ENCODE measurements at regions not wholly inside any gene's neighbourhood (a gene's known extent, or its start where the extent isn't known, plus 50 kb on each side); places are given as distances from the start of the nearest gene placed in this dataset.

DNA sequence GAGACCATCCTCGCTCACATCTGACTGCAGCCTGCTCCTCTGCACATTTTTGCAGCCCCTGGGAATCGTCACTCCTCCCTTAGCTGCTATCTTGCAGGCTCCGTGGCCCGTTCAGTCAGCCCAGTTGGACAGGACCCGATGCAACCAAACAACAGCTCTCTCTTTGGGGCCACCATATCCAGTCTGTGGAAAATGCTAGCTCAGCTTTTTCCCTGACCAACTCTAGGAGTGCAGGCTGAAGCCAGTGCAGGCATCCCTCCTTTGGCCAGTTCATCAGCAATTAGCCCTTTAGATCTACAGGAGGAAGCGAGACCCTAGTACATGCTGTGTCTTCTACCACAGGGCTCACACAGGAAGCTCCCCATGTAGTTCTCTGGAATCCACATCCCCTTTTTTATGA is 182.1 kb downstream of the HS3ST3A1 start:
- no peak overlapping the region for H3K4me2 ChIP-seq
- no peak overlapping the region; the same call in 1 of the 2 replicates for H2AFZ ChIP-seq
- peaks cover 7% of the 10 kb centered on the region for H3K27me3 Mint-ChIP-seq (ENCODE audit: insufficient read depth, low read depth, poor library complexity)
- H3K4me1 ChIP-seq (ENCODE audit: insufficient read depth), result no peaks in the 10 kb centered on the region
- no peaks in the 10 kb centered on the region for H3K79me2 ChIP-seq (replicated peaks; ENCODE audit: insufficient read depth)
- no peak overlapping the region for H3K4me3 Mint-ChIP-seq
- no peak overlapping the region for H3K27ac ChIP-seq (ENCODE audit: low read depth)
- H3K36me3 ChIP-seq (ENCODE audit: insufficient read depth), result no peaks in the 10 kb centered on the region
- no peaks in the 10 kb centered on the region for H4K20me1 ChIP-seq (replicated peaks; ENCODE audit: insufficient read depth)
- H3K36me3 Mint-ChIP-seq (ENCODE audit: low read depth), result no peaks in the 10 kb centered on the region
- H3K9me3 Mint-ChIP-seq, result no peaks in the 10 kb centered on the region
- DNase-seq (ENCODE audit: low spot score) (no peak), ATAC-seq (no peak)
- TF ChIP-seq, protein P1, sequence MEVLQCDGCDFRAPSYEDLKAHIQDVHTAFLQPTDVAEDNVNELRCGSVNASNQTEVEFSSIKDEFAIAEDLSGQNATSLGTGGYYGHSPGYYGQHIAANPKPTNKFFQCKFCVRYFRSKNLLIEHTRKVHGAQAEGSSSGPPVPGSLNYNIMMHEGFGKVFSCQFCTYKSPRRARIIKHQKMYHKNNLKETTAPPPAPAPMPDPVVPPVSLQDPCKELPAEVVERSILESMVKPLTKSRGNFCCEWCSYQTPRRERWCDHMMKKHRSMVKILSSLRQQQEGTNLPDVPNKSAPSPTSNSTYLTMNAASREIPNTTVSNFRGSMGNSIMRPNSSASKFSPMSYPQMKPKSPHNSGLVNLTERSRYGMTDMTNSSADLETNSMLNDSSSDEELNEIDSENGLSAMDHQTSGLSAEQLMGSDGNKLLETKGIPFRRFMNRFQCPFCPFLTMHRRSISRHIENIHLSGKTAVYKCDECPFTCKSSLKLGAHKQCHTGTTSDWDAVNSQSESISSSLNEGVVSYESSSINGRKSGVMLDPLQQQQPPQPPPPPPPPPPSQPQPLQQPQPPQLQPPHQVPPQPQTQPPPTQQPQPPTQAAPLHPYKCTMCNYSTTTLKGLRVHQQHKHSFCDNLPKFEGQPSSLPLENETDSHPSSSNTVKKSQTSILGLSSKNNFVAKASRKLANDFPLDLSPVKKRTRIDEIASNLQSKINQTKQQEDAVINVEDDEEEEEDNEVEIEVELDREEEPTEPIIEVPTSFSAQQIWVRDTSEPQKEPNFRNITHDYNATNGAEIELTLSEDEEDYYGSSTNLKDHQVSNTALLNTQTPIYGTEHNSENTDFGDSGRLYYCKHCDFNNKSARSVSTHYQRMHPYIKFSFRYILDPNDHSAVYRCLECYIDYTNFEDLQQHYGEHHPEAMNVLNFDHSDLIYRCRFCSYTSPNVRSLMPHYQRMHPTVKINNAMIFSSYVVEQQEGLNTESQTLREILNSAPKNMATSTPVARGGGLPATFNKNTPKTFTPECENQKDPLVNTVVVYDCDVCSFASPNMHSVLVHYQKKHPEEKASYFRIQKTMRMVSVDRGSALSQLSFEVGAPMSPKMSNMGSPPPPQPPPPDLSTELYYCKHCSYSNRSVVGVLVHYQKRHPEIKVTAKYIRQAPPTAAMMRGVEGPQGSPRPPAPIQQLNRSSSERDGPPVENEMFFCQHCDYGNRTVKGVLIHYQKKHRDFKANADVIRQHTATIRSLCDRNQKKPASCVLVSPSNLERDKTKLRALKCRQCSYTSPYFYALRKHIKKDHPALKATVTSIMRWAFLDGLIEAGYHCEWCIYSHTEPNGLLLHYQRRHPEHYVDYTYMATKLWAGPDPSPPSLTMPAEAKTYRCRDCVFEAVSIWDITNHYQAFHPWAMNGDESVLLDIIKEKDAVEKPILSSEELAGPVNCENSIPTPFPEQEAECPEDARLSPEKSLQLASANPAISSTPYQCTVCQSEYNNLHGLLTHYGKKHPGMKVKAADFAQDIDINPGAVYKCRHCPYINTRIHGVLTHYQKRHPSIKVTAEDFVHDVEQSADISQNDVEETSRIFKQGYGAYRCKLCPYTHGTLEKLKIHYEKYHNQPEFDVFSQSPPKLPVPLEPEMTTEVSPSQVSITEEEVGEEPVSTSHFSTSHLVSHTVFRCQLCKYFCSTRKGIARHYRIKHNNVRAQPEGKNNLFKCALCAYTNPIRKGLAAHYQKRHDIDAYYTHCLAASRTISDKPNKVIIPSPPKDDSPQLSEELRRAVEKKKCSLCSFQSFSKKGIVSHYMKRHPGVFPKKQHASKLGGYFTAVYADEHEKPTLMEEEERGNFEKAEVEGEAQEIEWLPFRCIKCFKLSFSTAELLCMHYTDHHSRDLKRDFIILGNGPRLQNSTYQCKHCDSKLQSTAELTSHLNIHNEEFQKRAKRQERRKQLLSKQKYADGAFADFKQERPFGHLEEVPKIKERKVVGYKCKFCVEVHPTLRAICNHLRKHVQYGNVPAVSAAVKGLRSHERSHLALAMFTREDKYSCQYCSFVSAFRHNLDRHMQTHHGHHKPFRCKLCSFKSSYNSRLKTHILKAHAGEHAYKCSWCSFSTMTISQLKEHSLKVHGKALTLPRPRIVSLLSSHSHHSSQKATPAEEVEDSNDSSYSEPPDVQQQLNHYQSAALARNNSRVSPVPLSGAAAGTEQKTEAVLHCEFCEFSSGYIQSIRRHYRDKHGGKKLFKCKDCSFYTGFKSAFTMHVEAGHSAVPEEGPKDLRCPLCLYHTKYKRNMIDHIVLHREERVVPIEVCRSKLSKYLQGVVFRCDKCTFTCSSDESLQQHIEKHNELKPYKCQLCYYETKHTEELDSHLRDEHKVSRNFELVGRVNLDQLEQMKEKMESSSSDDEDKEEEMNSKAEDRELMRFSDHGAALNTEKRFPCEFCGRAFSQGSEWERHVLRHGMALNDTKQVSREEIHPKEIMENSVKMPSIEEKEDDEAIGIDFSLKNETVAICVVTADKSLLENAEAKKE (CRISPR knock-in tag; IDR thresholded peaks at IDR 0.05), result no peak
- TF ChIP-seq POLR2AphosphoS5 (IDR thresholded peaks at IDR 0.05; ENCODE audit: low read depth) (no peak), NANOG (IDR thresholded peaks at IDR 0.05; ENCODE audit: borderline replicate concordance) (no peak), JUNB (IDR thresholded peaks at IDR 0.05; ENCODE audit: unreplicated experiment) (no peak), STAT1 (IDR thresholded peaks at IDR 0.05; ENCODE audit: unreplicated experiment) (no peak), ZNF331 (CRISPR knock-in tag; IDR thresholded peaks at IDR 0.05; ENCODE audit: low read depth) (no peak), EZH2 (IDR thresholded peaks at IDR 0.05; ENCODE audit: low read depth, unreplicated experiment) (no peak), EZH2phosphoT487 (IDR thresholded peaks at IDR 0.05; ENCODE audit: unreplicated experiment) (no peak), ZNF114 (CRISPR knock-in tag; IDR thresholded peaks at IDR 0.05) (no peak), CREB1 (CRISPR knock-in tag; IDR thresholded peaks at IDR 0.05; ENCODE audit: low read depth) (no peak)
- TF ChIP-seq, protein P2, sequence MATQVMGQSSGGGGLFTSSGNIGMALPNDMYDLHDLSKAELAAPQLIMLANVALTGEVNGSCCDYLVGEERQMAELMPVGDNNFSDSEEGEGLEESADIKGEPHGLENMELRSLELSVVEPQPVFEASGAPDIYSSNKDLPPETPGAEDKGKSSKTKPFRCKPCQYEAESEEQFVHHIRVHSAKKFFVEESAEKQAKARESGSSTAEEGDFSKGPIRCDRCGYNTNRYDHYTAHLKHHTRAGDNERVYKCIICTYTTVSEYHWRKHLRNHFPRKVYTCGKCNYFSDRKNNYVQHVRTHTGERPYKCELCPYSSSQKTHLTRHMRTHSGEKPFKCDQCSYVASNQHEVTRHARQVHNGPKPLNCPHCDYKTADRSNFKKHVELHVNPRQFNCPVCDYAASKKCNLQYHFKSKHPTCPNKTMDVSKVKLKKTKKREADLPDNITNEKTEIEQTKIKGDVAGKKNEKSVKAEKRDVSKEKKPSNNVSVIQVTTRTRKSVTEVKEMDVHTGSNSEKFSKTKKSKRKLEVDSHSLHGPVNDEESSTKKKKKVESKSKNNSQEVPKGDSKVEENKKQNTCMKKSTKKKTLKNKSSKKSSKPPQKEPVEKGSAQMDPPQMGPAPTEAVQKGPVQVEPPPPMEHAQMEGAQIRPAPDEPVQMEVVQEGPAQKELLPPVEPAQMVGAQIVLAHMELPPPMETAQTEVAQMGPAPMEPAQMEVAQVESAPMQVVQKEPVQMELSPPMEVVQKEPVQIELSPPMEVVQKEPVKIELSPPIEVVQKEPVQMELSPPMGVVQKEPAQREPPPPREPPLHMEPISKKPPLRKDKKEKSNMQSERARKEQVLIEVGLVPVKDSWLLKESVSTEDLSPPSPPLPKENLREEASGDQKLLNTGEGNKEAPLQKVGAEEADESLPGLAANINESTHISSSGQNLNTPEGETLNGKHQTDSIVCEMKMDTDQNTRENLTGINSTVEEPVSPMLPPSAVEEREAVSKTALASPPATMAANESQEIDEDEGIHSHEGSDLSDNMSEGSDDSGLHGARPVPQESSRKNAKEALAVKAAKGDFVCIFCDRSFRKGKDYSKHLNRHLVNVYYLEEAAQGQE (IDR thresholded peaks at IDR 0.05; ENCODE audit: unreplicated experiment), result no peak
- TF ChIP-seq, protein P3, sequence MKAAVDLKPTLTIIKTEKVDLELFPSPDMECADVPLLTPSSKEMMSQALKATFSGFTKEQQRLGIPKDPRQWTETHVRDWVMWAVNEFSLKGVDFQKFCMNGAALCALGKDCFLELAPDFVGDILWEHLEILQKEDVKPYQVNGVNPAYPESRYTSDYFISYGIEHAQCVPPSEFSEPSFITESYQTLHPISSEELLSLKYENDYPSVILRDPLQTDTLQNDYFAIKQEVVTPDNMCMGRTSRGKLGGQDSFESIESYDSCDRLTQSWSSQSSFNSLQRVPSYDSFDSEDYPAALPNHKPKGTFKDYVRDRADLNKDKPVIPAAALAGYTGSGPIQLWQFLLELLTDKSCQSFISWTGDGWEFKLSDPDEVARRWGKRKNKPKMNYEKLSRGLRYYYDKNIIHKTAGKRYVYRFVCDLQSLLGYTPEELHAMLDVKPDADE (IDR thresholded peaks at IDR 0.05), result no peak
- TF ChIP-seq, protein P4, sequence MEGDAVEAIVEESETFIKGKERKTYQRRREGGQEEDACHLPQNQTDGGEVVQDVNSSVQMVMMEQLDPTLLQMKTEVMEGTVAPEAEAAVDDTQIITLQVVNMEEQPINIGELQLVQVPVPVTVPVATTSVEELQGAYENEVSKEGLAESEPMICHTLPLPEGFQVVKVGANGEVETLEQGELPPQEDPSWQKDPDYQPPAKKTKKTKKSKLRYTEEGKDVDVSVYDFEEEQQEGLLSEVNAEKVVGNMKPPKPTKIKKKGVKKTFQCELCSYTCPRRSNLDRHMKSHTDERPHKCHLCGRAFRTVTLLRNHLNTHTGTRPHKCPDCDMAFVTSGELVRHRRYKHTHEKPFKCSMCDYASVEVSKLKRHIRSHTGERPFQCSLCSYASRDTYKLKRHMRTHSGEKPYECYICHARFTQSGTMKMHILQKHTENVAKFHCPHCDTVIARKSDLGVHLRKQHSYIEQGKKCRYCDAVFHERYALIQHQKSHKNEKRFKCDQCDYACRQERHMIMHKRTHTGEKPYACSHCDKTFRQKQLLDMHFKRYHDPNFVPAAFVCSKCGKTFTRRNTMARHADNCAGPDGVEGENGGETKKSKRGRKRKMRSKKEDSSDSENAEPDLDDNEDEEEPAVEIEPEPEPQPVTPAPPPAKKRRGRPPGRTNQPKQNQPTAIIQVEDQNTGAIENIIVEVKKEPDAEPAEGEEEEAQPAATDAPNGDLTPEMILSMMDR (conservative IDR thresholded peaks at IDR 0.05; ENCODE audit: low read depth in 2 of 2), result no peak
- no peaks in the 10 kb centered on the region for H3K27me3 ChIP-seq (ENCODE audit: insufficient read depth)
- no peak overlapping the region for H3K4me3 ChIP-seq
- no peaks in the 10 kb centered on the region; the same call in 1 of the 2 replicates for H3K9me2 ChIP-seq (ENCODE audit: insufficient read depth)
- H3K27ac Mint-ChIP-seq, result no peak overlapping the region
- H3K4me1 Mint-ChIP-seq, result no peaks in the 10 kb centered on the region
- no peaks in the 10 kb centered on the region for H3F3A ChIP-seq (replicated peaks; ENCODE audit: low read depth)
